Right atrium auricular region (tissue), 2 donors: ENCODE measurements at regions not wholly inside any gene's neighbourhood (a gene's known extent, or its start where the extent isn't known, plus 50 kb on each side); places are given as distances from the start of the nearest gene placed in this dataset.
A peak's percentile ranks its signal among the peaks of the same experiment; 100 is the strongest.

Experiments
- DNase-seq: peaks from one replicate; pipeline ENCODE4 v3.0.0-alpha.2; 2019; ENCODE audit warnings: low spot score
- H3K27ac ChIP-seq, 2 donors: fragments of 200-600 bp; sonication (generic); 1 replicate in 1 of 2; 2 replicates in 1 of 2; pipeline ENCODE4 v1.5.1; 2016 to 2019
- H3K27me3 ChIP-seq, 2 donors: fragments of 200-600 bp; sonication (generic); one replicate each; pipeline versions ENCODE4 v1.5.1 to v1.6.0; 2017 to 2019
- H3K36me3 ChIP-seq: fragments of 200-600 bp; sonication (generic); one replicate; pipeline ENCODE4 v1.5.1; 2016
- H3K4me1 ChIP-seq, 2 donors: fragments of 200-600 bp; sonication (generic); one replicate each; pipeline versions ENCODE4 v1.5.1 to v1.6.0; 2017 to 2019
- H3K4me3 ChIP-seq, 2 donors: fragments of 200-600 bp; sonication (generic); 1 replicate in 1 of 2; 2 replicates in 1 of 2; pipeline ENCODE4 v1.5.1; 2017 to 2019; ENCODE audit warnings: mild to moderate bottlenecking in 1 of 2, moderate library complexity in 1 of 2
- H3K9me3 ChIP-seq, 2 donors: fragments of 200-600 bp; sonication (generic); one replicate each; pipeline ENCODE4 v1.5.1; 2019
- CTCF ChIP-seq, 2 donors: fragments of 200-600 bp; sonication (generic); IDR thresholded peaks; one replicate each; pipeline ENCODE4 v1.5.1; 2019; ENCODE audit warnings: antibody characterized with exemption in 2 of 2

GRCh38 chr3:89847955-89848354 lies 740.5 kb downstream of the EPHA3 start:
- no peak overlapping the region for H3K27ac ChIP-seq
- no peaks in the 10 kb centered on the region for H3K9me3 ChIP-seq
- no peaks in the 10 kb centered on the region for H3K36me3 ChIP-seq
- no peak for DNase-seq
- H3K4me3 ChIP-seq = no peak overlapping the region
- no peaks in the 10 kb centered on the region for H3K27me3 ChIP-seq
- no peaks in the 10 kb centered on the region for H3K4me1 ChIP-seq
- no peak for TF ChIP-seq CTCF (IDR thresholded peaks at IDR 0.05)

- no peaks in the 10 kb centered on the region for H3K27me3 ChIP-seq
- no peaks in the 10 kb centered on the region for H3K36me3 ChIP-seq
- H3K27ac ChIP-seq = no peak overlapping the region
- DNase-seq = no peak
- H3K9me3 ChIP-seq = no peaks in the 10 kb centered on the region
- H3K4me1 ChIP-seq = no peaks in the 10 kb centered on the region
- peak in 1 of 2 donors; percentile 59 for TF ChIP-seq CTCF (IDR thresholded peaks at IDR 0.05)
- H3K4me3 ChIP-seq = no peak overlapping the region
These were observed 744.7 kb downstream of the EPHA3 start for GRCh38 chr3:89851974-89852621.

GRCh38 chr3:89859757-89860156 lies 752.3 kb downstream of the EPHA3 start:
- no peak for TF ChIP-seq CTCF (IDR thresholded peaks at IDR 0.05)
- Histone ChIP-seq H3K4me1 (no peaks in the 10 kb centered on the region), H3K4me3 (no peak overlapping the region), H3K27ac (no peak overlapping the region), H3K36me3 (no peaks in the 10 kb centered on the region), H3K27me3 (no peaks in the 10 kb centered on the region), H3K9me3 (no peaks in the 10 kb centered on the region)
- no peak for DNase-seq

DNA sequence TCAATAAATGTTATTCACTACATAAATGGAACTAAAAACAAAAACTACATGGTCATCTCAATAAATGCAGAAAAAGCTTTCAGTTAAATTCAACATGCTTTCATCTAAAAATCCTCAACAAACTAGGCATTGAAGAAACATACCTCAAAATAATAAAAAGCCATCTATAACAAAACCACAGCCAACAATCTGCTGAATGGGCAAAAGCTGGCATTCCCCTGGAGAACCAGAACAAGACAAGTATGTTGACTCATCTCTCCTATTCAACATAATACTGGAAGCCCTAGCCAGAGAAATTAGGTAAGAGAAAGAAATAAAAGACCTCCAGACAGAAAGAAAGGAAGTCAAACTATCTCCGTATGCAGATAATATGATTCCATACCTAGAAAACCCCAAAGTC lies 759.9 kb downstream of the EPHA3 start:
- no peaks in the 10 kb centered on the region for H3K4me1 ChIP-seq
- no peak overlapping the region for H3K4me3 ChIP-seq
- H3K36me3 ChIP-seq = no peaks in the 10 kb centered on the region

GRCh38 chr3:89876116-89876515 lies 768.7 kb downstream of the EPHA3 start:
- no peak for TF ChIP-seq CTCF (IDR thresholded peaks at IDR 0.05)
- Histone ChIP-seq H3K9me3 (no peaks in the 10 kb centered on the region), H3K4me3 (no peak overlapping the region), H3K27me3 (no peaks in the 10 kb centered on the region), H3K27ac (no peak overlapping the region), H3K4me1 (no peaks in the 10 kb centered on the region), H3K36me3 (no peaks in the 10 kb centered on the region)
- no peak for DNase-seq

More for the DNA sequence above, 759.9 kb downstream of the EPHA3 start:
- Histone ChIP-seq H3K27me3 (no peaks in the 10 kb centered on the region), H3K9me3 (no peaks in the 10 kb centered on the region), H3K27ac (no peak overlapping the region)
- no peak for DNase-seq
- TF ChIP-seq CTCF (IDR thresholded peaks at IDR 0.05) = no peak

DNA sequence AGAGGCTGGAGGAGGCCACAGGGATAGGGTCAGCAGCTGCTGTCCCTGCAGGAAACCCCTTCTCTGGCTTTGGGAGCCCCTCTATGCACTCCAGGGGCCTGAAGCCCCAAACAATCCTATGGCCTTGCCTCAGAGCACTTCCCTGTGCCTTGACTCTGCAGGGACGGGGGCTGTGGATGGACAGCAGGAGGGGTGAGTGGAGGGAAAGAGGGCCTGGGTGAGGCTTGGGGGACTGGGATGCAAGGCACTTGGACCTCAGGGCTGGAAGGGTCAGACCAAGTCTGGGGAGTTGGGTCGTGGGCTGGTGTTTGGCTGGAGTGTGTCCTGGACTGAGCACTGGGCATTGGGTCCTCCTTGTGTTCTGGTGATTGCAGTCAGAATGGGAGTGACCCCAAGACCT lies 769.8 kb downstream of the EPHA3 start:
- no peaks in the 10 kb centered on the region for H3K4me1 ChIP-seq
- H3K27ac ChIP-seq = no peak overlapping the region
- DNase-seq = no peak
- H3K27me3 ChIP-seq = no peaks in the 10 kb centered on the region
- H3K9me3 ChIP-seq = no peaks in the 10 kb centered on the region
- no peak for TF ChIP-seq CTCF (IDR thresholded peaks at IDR 0.05)
- no peak overlapping the region for H3K4me3 ChIP-seq
- H3K36me3 ChIP-seq = no peaks in the 10 kb centered on the region
